ENCODE measurements at regions not wholly inside any gene's neighbourhood (a gene's known extent, or its start where the extent isn't known, plus 50 kb on each side); places are given as distances from the start of the nearest gene placed in this dataset.

- H3K9me3 Mint-ChIP-seq: peaks cover 7% of the 10 kb centered on the region
- H3K27ac Mint-ChIP-seq: no peak overlapping the region
- H3K36me3 Mint-ChIP-seq (ENCODE audit: low read depth): peaks cover 8% of the 10 kb centered on the region
- H3K4me1 Mint-ChIP-seq: peaks cover 15% of the 10 kb centered on the region
- H3K4me3 Mint-ChIP-seq: no peak overlapping the region
- H3K27me3 Mint-ChIP-seq (ENCODE audit: low read depth, poor library complexity): no peaks in the 10 kb centered on the region
- TF ChIP-seq CTCF (IDR thresholded peaks at IDR 0.05): no peak
- DNase-seq: no peak
Measured at GRCh38 chr13:21852043-21852442, 181.2 kb downstream of the FGF9 start.

- Mint-ChIP-seq H3K4me3 (no peak overlapping the region), H3K27ac (no peak overlapping the region), H3K9me3 (peaks cover 10% of the 10 kb centered on the region), H3K27me3 (ENCODE audit: low read depth, poor library complexity) (no peaks in the 10 kb centered on the region), H3K4me1 (peaks cover 15% of the 10 kb centered on the region), H3K36me3 (ENCODE audit: low read depth) (peaks cover 4% of the 10 kb centered on the region)
- no peak for DNase-seq
- no peak for TF ChIP-seq CTCF (IDR thresholded peaks at IDR 0.05)
Measured at GRCh38 chr13:21853779-21854178, 182.9 kb downstream of the FGF9 start.

GRCh38 chr13:21868823-21869222 is 197.9 kb downstream of the FGF9 start:
- peaks cover 27% of the 10 kb centered on the region for H3K9me3 Mint-ChIP-seq

GRCh38 chr13:21871382-21871781 is 200.5 kb downstream of the FGF9 start:
- no peaks in the 10 kb centered on the region for H3K36me3 Mint-ChIP-seq (ENCODE audit: low read depth)
- H3K9me3 Mint-ChIP-seq: peaks cover 3% of the 10 kb centered on the region
- peaks cover 3% of the 10 kb centered on the region for H3K27me3 Mint-ChIP-seq (ENCODE audit: low read depth, poor library complexity)
- TF ChIP-seq CTCF (IDR thresholded peaks at IDR 0.05): no peak
- H3K27ac Mint-ChIP-seq: no peak overlapping the region
- H3K4me1 Mint-ChIP-seq: no peaks in the 10 kb centered on the region
- no peak for DNase-seq
- H3K4me3 Mint-ChIP-seq: no peak overlapping the region

More at GRCh38 chr13:21868823-21869222, 197.9 kb downstream of the FGF9 start:
- Mint-ChIP-seq H3K27me3 (ENCODE audit: low read depth, poor library complexity) (peaks cover 3% of the 10 kb centered on the region), H3K27ac (no peak overlapping the region), H3K36me3 (ENCODE audit: low read depth) (peaks cover 5% of the 10 kb centered on the region), H3K4me1 (no peaks in the 10 kb centered on the region), H3K4me3 (no peak overlapping the region)
- DNase-seq: no peak
- no peak for TF ChIP-seq CTCF (IDR thresholded peaks at IDR 0.05)

- H3K9me3 Mint-ChIP-seq: no peaks in the 10 kb centered on the region
- H3K4me1 Mint-ChIP-seq: no peaks in the 10 kb centered on the region
- no peak overlapping the region for H3K27ac Mint-ChIP-seq
- H3K27me3 Mint-ChIP-seq (ENCODE audit: low read depth, poor library complexity): no peaks in the 10 kb centered on the region
- no peak for DNase-seq
- H3K4me3 Mint-ChIP-seq: no peak overlapping the region
- no peaks in the 10 kb centered on the region for H3K36me3 Mint-ChIP-seq (ENCODE audit: low read depth)
- no peak for TF ChIP-seq CTCF (IDR thresholded peaks at IDR 0.05)
Measured at GRCh38 chr13:21871919-21872318, 201.0 kb downstream of the FGF9 start.

GRCh38 chr13:21872795-21873194 is 201.9 kb downstream of the FGF9 start:
- no peak for TF ChIP-seq CTCF (IDR thresholded peaks at IDR 0.05)
- Mint-ChIP-seq H3K27ac (no peak overlapping the region), H3K27me3 (ENCODE audit: low read depth, poor library complexity) (no peaks in the 10 kb centered on the region), H3K4me1 (no peaks in the 10 kb centered on the region), H3K36me3 (ENCODE audit: low read depth) (no peaks in the 10 kb centered on the region), H3K4me3 (no peak overlapping the region), H3K9me3 (no peaks in the 10 kb centered on the region)
- no peak for DNase-seq
